Liver (tissue), 3 donors: ENCODE measurements at regions not wholly inside any gene's neighbourhood (a gene's known extent, or its start where the extent isn't known, plus 50 kb on each side); places are given as distances from the start of the nearest gene placed in this dataset.

Experiments used
- ATF3 ChIP-seq: IDR thresholded peaks from 2 replicates; pipeline ENCODE4 v1.6.1; 2016; ENCODE audit warnings: antibody characterized with exemption
- CTCF ChIP-seq: fragments of 150-350 bp; IDR thresholded peaks from 2 replicates; pipeline ENCODE4 v1.5.1; 2017; ENCODE audit warnings: improper control_type of control experiment, low read depth, low read length; ENCODE audit not compliant: missing input control
- EGR1 ChIP-seq, 2 donors: IDR thresholded peaks; 2 replicates each; pipeline ENCODE4 v1.6.1; 2016 to 2018; ENCODE audit warnings: antibody characterized with exemption in 2 of 2, low read depth in 2 of 2
- GABPA ChIP-seq, 2 donors: IDR thresholded peaks in 1 of 2; conservative IDR thresholded peaks in 1 of 2; 2 replicates each; pipeline ENCODE4 v1.6.1; 2016; ENCODE audit warnings: antibody characterized with exemption in 2 of 2, mild to moderate bottlenecking in 1 of 2, moderate library complexity in 1 of 2
- NR2F2 ChIP-seq: IDR thresholded peaks from 2 replicates; pipeline ENCODE4 v1.6.1; 2016; ENCODE audit warnings: antibody characterized with exemption
- REST ChIP-seq: IDR thresholded peaks from 2 replicates; pipeline ENCODE4 v1.6.1; 2016; ENCODE audit warnings: antibody characterized with exemption, mild to moderate bottlenecking
- TAF1 ChIP-seq: conservative IDR thresholded peaks from 2 replicates; pipeline ENCODE4 v1.6.1; 2016; ENCODE audit warnings: antibody characterized with exemption, mild to moderate bottlenecking
- YY1 ChIP-seq: IDR thresholded peaks from 2 replicates; pipeline ENCODE4 v1.6.1; 2016; ENCODE audit warnings: antibody characterized with exemption, mild to moderate bottlenecking
- ZBTB33 ChIP-seq: IDR thresholded peaks from 2 replicates; pipeline ENCODE4 v1.6.1; 2016; ENCODE audit warnings: antibody characterized with exemption
- TF ChIP-seq, protein P1 (sequence below): IDR thresholded peaks from 2 replicates; pipeline ENCODE4 v1.6.1; 2016; ENCODE audit warnings: antibody characterized with exemption
- donor health status: healthy.
- donor health status: healthy.

DNA sequence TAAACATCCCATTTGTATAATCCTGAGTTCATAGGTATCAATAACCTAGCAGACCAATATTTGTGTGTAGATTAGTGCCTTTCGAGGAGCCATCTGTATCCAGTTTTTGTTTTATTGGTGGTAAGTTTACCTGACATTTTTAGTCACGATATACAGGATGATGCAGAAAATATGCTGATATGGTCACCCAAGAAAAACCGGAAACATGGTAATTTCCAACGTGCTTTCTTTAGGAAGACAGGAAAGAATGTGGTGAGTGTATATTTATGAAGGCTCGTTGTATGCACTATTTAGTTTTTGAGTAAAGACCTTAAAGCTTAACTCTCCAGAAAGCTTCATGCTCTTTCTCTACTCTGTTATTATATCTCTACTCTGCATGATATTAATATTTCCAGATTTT, 180.2 kb upstream of the PHACTR1 start:
- no peak for TF ChIP-seq ATF3
- no peak for TF ChIP-seq CTCF
- TF ChIP-seq REST: no peak
- no peak for TF ChIP-seq TAF1
- TF ChIP-seq YY1: no peak
- TF ChIP-seq, protein P1, sequence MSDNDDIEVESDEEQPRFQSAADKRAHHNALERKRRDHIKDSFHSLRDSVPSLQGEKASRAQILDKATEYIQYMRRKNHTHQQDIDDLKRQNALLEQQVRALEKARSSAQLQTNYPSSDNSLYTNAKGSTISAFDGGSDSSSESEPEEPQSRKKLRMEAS: no peak
- TF ChIP-seq EGR1 (IDR thresholded peaks at IDR 0.05; ENCODE audit: low read depth in 2 of 2): no peak
- no peak for TF ChIP-seq GABPA (IDR thresholded peaks at IDR 0.05 in 1 of 2, conservative IDR thresholded peaks at IDR 0.05 in 1 of 2)
- no peak for TF ChIP-seq ZBTB33
- no peak for TF ChIP-seq NR2F2
